Anterior cingulate cortex (tissue), 58 donors: ENCODE measurements at regions not wholly inside any gene's neighbourhood (a gene's known extent, or its start where the extent isn't known, plus 50 kb on each side); places are given as distances from the start of the nearest gene placed in this dataset.

ENCODE experiments used
- DNase-seq, 58 donors: peaks; one replicate each; lab custom pipeline; 2025; lab: John Stamatoyannopoulos, UW

DNA sequence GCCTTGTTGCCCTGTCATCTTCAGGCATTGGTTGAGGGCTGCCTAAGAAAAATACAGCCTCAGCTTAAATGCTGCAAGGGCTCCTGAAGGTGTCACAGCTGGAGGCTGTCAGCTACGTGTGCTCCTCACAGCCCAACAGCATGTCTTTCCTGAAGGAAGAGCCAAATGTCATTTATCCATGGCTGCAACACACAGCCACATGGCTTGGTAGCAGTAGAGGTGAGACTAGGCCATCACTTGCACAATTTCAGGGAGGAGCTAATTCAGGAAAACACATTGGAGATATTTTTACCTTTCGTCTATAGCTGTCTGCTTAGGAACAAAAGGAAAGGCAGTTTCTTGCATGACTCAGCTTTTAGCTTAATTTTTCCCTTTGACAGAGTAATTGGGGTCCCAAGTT, 260.7 kb downstream of the SYK start:
- DNase-seq: no peak

DNA sequence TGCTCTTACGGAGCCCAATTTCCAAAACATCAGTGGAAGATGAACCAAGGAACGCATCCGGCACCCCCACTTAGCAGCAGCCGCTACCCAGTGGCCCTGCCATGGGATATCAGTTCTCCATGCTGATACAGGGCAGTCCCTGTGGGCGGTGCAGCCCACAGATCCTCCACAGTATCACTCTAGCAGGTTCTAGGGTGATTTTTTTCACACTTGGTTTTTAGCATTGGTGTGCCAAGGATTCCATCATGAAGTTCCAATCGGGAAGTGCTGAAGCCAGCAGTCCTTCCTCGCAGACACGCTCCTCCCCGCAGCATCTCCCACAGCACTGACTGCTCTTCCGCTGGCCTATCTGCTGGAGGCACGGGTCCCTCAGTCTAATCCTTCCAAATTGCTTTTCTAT, 261.9 kb downstream of the SYK start:
- DNase-seq: no peak

DNA sequence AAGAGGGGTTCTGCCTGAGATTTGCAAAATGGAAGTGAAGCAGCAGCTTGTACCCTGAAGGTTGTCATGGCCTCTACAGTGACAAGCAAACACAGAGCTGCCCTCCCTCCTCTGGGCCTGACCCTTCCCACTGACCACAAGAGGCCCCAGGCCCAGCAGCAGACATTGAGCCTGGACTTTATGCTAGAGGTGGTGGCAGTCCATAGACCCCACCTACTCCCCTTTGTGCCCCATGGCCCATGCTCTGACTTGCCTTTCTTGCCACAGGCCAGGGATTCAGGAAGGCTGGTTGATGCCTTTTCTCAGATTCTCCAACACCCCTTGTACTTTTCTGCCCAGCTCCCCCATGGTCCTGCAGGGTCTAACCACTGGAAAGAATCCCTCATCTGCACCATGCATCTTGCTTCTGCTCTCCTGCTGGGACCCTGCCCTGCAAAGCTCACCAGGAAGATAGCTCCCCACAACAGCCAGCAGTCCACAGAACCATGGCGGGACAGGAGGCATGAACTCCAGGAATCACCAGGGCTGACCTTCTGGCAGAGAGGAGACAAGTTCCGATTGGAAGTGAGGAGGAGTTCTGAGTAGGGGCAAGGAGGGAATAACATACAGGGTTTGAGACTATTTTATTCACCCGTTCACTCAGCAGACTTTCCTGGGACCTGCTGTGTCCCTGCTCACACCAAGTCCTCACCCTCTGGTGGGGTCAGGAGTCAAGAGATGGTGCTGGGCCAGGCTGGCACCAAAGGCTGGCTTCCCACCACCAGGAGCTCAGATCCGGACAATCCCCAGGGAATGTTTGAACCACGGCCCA, 263.8 kb downstream of the SYK start:
- no peak for DNase-seq

DNA sequence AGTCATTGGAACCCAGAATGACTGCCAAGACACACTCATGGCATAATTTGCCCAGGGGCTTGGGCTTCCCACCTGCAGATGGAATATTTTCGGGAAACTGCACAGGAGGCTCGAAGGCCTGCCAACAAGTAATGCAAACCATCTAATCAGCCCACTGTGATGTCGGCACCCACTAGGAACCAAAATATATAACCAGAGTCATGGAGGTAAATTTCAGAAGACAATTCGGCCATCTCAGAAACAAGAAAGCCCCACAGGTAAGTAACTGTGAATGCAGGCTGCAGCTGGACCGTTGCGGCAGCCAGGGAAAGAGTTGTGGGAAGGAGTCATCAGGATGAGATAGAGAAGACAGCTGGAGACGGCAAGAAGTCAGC, 264.4 kb downstream of the SYK start:
- DNase-seq: no peak

DNA sequence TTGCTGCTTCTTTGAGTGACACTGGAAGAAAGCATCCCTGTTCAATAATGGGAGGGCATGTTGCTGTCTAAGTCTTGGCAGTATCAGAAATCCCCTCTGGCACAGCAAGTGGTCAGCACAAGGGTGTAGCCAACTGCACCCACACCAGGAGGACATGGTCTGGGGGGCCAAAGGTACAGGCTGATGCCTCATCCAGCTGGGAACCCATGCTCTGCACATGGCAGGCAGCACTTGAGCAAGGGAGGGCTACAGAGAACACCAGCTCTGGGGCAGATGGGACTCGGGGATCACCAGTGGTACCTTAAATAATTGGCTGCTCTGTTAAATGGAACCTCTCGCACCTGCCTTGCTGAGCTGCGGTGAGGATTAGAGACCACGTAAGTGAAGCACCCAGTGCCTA, 265.2 kb downstream of the SYK start:
- no peak for DNase-seq

DNA sequence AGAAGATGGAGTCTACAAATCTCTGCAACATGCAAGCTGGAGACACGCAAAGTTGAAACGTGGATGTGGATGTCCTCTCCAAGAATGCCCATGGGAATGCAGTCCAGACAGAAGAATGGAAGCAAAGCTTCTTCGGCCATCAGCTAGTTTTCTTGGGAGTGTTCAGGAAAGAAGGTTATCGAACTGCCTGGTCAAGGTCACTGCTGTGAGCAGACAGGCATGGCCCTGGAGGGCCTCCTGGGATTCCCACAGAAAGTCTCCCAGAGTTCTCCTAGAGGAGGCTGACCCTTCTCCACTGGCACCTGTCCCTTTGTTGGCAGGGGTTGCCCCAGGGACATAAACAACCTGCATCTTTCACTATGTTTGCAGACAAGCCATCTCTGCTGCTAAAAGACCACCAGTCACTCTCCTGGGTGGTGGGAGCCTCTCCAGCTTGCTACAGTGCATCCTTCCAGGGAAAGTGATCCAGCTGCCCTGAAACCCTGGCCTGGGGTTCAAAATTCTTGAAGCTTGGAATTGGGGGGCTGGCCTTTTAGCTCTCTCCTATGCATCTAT, 265.8 kb downstream of the SYK start:
- DNase-seq: no peak

DNA sequence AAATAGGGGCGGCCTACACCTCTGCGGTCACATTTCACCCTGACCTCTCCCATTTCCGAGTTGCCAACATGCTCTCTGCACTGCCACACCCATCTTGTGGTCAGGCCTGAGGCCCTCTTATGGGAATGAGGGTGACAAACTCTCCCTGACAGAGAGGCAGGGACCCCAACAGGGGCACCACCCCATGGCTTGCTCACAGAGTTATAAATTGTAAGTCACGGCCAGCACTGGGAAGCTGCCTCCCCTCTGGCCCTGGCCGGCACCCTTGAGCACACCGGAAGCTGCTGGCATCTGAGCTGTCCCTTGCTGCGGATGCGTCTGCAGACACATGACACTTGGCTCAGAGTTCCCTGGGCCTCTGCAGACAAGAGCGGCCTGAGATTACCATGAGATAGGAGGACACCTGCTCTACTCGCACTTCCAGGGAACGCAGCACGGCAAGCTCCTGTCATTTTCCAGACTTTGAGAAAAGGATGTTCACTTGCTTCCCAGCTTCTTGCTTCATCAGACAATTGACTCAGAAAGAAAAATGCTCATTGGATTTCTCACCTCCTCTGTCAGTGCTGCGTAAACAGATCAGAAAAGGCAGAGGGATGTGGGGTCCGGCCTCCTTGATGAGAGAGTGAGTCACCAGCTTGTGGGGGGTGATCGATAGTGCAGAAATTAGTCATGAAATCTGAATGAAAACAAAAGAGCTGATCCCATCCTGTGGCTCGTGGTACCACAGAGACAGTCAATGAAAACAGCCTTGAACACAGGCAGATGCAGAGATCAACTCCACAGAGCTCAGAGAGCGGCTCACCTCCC, 269.8 kb downstream of the SYK start:
- no peak for DNase-seq

DNA sequence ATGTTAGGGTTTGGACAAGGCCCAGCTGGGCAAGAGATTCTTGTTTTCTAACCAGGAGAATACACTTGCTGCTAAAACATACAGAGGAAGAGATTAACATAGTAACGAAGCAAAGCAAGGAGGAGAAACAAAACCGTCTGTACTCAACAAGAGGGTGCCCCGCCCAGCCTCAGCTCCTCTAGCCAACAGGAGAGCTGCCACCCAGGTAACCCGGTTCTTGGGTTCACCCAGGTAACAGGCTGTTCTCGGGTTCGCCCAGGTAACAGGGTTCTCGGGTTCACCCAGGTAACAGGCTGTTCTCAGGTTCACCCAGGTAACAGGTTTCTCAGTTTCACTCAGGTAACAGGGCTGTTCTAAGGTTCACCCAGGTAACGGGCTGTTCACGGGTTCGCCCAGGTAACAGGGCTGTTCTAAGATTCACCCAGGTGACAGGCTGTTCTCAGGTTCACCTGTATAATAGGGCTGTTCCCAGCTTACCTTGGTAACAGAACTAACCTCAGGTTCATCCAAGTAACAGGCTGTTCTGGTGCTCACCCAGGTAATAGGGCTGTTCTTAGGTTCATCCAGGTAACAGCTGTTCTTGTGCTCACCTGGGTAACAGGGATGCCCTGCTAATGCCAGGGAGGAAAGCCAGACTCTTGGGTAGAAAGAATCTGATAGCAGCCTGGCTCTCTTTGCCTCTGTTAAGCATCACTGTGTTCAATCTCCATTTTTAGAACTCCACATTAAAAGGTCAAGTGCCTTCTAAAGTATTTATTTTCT, 271.6 kb downstream of the SYK start:
- DNase-seq: no peak

DNA sequence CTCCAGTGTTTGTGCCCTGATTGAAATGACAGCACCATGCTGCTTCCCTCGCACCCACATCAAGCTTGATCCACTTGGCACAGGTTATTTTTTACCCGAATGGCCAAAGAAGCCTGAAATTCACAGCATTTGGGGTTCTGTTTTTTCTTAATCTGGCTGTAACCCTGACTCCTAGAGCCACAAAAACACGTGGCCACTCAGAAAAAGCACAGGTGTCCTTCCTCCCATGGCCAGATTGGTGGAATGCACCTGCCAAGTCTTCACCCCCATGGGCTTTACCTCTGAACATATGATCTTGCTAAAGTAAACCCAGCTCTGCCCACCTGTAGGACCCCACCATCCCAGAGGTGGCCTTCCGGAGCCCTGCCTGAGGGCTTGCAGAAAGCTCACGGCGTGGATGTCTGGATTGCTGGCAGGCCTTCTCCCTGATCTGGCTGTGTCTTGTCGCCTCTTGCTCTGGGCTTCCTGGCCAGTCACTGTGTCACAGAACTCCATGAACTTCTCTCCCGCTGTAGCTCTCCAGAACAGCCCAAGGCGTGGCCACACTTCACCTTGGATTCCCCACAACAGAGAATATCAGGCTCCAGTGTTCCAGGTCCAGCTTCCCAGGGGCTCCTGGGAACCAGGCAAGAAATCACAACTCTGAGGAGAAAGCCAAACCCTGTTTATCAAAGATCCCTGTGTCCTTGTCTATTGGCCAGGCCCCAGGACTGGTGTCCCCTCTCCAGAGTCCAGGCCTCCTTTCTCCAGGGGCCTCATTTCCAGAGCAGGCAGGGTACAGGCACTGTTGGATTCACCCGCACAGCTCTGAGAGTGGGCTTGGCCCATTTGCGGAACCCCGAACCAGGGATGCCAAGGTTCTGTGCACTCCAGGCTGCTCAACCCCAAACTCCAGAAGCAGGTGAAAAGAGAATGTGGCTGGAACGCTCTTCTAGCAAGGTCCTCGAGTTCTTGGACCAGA, 272.5 kb downstream of the SYK start:
- DNase-seq: no peak

DNA sequence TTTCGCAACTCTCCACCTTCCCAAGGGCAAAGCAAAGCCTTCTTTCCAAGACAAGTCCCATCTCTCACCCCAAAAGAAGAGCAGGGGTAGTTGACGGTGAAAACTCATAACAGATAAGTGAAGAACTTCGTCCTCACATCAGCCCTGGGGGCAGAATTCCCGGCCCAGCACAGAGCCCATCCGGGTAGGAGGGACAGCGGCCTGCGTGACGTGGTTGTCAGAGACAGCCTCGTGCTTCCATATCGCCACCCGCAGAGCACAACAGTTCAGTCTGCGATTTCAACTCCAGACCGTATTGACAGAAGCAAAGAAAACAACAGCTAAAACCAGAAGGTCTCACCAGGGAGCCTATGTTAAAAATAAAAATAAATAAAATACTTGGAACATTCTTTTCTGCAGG, 273.2 kb downstream of the SYK start:
- no peak for DNase-seq

DNA sequence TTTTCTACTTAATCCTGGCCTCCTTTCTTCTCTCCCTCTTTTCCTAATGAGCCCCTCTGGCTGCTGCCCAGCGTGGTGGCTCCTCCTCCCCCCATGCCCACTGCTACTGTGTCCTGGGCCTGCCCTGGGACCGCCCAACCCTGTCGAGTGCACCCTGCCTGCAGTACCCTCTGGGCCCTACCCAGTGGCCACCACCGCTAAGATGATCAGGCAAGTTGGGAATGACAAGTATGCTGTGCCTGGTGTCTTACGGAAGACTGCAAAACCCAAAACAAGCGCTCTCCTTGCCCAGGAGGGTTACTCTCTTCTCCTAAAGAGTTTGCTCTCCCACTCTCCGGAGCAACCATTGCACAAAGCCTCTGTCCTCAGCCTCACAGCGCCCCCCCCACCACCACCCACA, 273.7 kb downstream of the SYK start:
- DNase-seq: no peak

DNA sequence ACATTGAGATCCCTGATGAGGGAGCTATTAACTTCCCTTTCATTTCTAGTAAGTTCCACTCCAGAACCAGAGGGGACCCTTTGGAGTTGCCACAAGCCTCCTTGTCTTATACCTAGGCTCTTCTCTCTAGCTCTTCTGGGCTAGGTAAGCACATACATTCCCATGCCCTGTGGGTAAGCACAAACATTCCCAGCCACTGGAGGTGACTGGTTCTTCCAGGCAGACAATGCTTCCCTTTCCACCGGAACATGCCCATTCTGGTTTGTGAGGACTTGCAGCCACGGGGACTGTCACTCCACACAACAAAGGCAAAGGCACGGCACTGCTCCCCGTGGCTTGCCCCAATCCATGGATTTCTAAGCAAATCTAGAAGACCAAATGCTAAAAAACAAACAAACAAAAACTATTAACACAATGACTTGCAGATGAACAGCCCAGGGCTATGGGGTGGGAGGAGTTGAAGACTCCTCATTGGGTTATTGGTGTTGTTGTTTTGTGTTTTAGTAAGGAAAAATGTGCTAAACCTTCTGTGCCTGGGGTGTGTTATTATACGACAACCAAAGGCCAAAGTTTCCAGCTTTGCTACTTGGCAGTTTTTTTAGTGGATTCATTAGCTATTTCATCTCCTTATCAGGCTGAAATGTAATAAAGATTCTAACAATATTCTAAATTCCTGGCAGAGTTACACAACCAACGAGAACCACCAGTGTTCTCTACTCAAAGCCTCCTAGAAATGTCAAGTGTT, 276.2 kb downstream of the SYK start:
- no peak for DNase-seq

DNA sequence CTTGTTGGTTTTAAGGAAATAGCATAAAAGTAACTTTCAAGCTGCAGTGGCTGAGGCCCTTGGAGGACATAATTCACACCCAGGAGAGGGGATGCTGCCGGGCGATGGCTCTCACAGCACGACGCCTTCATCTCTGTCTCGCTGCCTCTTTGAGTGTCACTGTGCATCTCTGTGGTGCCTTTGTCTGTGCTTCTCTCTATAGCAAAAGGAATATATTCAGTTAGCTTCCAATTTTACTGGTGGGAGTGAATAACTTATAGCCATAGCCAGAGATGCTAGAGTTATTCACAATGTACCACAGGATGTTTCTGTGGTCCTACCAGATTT, 276.7 kb downstream of the SYK start:
- DNase-seq: no peak

DNA sequence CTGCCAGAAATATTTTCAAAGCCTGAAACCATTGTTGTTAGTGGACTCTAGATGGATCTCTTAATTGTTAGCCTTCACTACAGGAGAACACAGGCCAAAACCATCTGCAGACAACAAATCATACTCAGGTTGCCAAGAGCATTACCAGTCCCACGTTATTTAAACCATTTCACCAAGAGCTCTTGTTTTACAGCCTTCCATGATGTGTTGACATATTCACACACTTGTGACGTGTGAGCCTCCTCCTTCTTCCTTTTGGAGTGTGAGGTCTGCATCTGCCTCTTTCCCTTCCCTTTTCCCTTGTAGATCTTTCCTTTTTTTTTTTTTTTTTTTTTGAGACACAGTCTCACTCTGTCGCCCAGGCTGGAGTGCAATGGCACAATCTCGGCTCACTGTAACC, 279.0 kb downstream of the AUH start:
- DNase-seq: no peak

DNA sequence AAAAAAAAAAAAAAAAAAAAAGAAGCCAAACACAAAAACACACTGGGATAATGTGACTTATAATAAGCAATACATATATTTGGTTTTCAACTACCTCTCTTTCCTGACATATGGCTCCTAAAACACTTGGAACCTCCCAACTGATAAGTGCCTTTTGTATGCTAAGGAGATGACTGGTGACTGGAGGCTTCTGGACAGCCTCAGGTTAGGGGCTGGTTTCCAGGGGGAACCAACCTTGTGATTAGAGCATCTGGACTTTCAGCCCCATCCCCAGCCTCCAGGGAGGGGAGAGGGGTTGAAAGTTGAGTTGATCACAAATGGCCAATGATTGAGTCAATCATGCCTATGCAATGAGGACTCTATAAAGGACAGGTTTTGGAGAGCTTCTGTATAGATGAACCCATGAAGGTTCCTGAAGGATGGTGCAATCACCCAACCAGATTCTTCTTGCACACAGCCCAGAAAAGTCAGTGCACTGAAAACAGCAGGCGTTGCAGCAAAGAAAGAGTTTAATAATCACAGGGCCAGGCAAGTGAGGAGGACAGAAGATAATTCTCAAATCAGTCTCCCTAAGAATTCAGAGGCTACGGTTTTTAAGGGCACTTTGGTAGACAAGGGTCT, 276.7 kb downstream of the AUH start:
- DNase-seq: no peak

DNA sequence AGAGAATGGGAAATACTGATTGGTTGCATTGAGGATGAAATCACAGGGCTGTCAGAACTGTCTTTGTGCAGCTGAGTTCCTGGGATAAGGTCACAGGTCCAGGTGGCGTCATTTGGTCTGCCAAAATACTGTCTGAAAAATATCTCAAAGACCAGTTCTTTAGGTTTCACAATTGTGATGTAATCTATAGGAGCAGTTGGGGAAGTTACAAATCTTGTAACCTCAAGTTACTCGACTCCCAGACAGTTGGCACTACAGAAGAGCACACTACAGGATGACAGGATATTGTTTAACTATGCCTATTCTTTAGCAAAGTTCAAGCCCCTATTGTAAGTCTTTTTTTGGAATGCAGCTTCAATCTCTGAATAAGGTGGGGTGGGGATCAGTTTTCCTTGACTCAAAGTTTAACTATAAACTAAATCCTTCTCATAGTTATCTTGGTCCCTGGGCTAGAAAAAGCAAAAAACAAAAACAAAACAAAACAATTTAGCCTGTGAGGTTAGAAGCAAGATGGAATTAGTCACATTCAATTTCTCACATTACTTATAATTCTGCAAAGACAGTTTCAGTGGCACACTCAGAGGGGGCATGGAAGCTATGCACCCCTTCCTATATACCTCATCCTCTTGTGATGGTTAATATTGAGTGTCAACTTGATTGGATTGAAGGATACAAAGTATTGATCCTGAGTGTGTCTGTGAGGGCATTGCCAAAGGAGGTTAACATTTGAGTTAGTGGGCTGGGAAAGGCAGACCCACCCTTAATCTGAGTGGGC, 276.0 kb downstream of the AUH start:
- no peak for DNase-seq

DNA sequence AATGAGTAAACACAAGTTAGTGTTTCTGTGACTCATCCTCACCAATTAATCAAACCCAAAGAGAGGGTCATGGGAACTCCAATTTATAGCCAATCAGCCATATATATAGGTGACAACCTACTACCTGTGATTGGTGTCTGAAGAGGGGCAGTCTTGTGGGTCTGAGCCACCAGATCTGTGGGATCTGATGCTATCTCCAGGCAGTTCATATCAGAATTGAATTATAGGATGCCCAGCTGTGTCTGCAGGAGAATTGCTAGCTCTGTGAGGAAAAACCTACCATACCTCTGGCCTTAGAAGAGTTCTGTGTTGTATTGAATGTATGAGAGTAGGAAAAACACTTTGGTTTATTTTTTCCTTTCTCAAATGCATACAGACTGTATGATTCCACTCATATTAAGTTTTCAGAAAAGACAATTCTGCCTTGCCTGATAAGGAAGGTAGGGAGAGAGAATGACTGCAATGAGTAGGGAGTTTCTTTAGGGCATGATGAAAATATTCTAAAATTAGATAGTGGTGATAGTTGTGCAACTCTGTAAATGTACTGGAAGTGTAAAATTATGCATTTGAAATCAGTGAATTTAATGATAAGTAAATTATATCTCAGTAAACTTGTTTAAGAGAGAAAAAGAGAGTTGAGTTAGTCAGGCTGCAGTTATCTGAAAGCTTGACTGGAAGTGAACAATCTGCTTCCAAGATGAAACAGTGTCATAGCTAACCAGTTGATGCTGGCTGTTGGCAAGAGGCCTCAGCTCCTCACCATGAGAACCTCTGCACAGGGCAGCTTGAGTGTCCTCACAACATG, 274.9 kb downstream of the AUH start:
- DNase-seq: no peak
